Chondrocyte (in vitro differentiated cells): ENCODE measurements at regions not wholly inside any gene's neighbourhood (a gene's known extent, or its start where the extent isn't known, plus 50 kb on each side); places are given as distances from the start of the nearest gene placed in this dataset.
"Not testable (repeated sequence)": the region's sequence is repeated elsewhere in the genome, so short reads cannot be mapped to it uniquely, and the experiment has no call there.

ENCODE experiments used
- DNase-seq: peaks from one replicate; pipeline ENCODE4 v3.0.0; 2021; ENCODE audit warnings: mixed read lengths, low spot score
- H3K27ac Mint-ChIP-seq: one replicate; pipeline ENCODE4 v1.8.0; 2021; ENCODE audit warnings: mild to moderate bottlenecking, moderate library complexity, mixed read lengths; ENCODE audit not compliant: unreplicated experiment
- H3K27me3 Mint-ChIP-seq: 2 replicates; pipeline ENCODE4 v1.8.0; 2021; ENCODE audit warnings: low read depth, mixed read lengths
- H3K36me3 Mint-ChIP-seq: 2 replicates; pipeline ENCODE4 v1.8.0; 2021; ENCODE audit warnings: low read depth, mixed read lengths
- H3K4me1 Mint-ChIP-seq: 2 replicates; pipeline ENCODE4 v1.8.0; 2021; ENCODE audit warnings: low read depth, mild to moderate bottlenecking, mixed read lengths
- H3K4me3 Mint-ChIP-seq: one replicate; pipeline ENCODE4 v1.8.0; 2021; ENCODE audit warnings: mild to moderate bottlenecking, moderate library complexity, mixed read lengths; ENCODE audit not compliant: unreplicated experiment
- H3K9me3 Mint-ChIP-seq: 2 replicates; pipeline ENCODE4 v1.8.0; 2021; ENCODE audit warnings: low read depth, mixed read lengths
- CTCF ChIP-seq: fragments of 200-600 bp; sonication (generic); IDR thresholded peaks from 2 replicates; pipeline ENCODE4 v1.5.0; 2021; ENCODE audit warnings: antibody characterized with exemption, mild to moderate bottlenecking, moderate library complexity

- Mint-ChIP-seq H3K27ac (no peak overlapping the region), H3K4me3 (no peak overlapping the region), H3K9me3 (no peaks in the 10 kb centered on the region), H3K4me1 (peaks cover 2% of the 10 kb centered on the region), H3K27me3 (peaks cover 6% of the 10 kb centered on the region), H3K36me3 (no peaks in the 10 kb centered on the region)
- no peak for TF ChIP-seq CTCF
- DNase-seq, result no peak
Observed at GRCh38 chr22:47879346-47879745, 1116.9 kb downstream of the TBC1D22A start.

DNA sequence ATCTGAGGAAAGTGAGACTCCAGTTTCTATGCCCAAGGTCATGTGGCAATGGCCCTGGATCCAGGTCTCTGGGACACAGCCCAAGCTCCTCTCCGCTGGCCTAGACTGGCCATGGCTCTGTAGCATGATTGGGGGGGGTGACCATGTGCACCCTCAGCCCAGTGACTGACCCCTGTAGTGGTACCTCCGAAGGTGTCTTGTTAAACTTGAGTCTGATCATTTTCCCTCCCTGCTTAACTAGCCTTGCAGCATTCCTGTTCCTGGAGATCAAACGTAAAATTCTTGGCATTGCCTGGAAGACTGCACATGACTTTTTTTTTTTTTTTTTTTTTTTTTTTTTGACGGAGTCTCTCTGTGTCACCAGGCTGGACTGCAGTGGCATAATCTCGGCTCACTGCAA is 1116.0 kb downstream of the TBC1D22A start:
- no peak for DNase-seq
- no peak for TF ChIP-seq CTCF
- H3K27me3 Mint-ChIP-seq, result peaks cover 6% of the 10 kb centered on the region
- H3K9me3 Mint-ChIP-seq, result no peaks in the 10 kb centered on the region
- no peak overlapping the region for H3K27ac Mint-ChIP-seq
- H3K4me1 Mint-ChIP-seq, result peaks cover 2% of the 10 kb centered on the region
- H3K36me3 Mint-ChIP-seq, result no peaks in the 10 kb centered on the region
- no peak overlapping the region for H3K4me3 Mint-ChIP-seq

DNA sequence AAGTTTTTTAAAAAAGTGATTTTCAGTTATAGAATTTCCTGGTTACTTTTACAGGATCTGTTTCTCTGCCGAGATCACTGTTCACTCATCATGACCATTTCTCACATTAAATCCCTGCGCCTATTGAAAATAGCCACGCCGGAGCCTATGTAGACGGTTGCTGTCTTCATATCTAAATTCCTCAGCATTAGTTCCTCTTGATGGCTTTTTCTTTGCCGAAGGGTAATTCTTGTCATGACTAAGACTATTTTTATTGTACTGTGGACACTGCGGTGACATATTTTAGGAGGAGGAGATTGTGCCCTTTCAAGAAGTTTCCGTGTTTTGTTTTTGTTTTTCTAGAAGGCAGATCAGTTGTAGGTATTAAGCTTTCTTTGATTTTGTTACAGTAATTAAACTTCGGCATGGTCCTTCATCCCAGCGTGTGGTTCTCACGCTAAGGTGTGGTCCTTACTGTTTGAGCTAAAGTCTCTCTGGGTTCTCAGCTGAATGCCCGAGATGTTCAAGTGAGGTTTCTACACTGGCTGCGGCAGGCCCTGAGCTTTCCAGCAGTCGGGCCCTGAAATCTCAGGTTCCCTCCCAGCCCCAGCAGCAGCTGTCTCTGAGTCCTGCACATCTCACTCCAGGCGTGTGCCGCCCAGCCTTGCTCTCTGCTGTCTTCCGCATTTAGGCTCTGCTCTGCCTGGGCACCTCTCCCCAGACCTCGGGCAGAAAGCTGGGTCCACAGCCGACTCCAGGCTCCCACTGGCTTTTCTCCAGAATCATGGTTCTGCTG is 1110.5 kb downstream of the TBC1D22A start:
- no peak overlapping the region for H3K4me3 Mint-ChIP-seq
- H3K27me3 Mint-ChIP-seq, result peaks cover 16% of the 10 kb centered on the region
- no peak overlapping the region for H3K27ac Mint-ChIP-seq
- peaks cover 10% of the 10 kb centered on the region for H3K9me3 Mint-ChIP-seq
- no peaks in the 10 kb centered on the region for H3K36me3 Mint-ChIP-seq
- no peak for TF ChIP-seq CTCF
- DNase-seq, result no peak
- no peaks in the 10 kb centered on the region for H3K4me1 Mint-ChIP-seq

- Mint-ChIP-seq H3K27ac (no peak overlapping the region), H3K36me3 (no peaks in the 10 kb centered on the region), H3K9me3 (peaks cover 16% of the 10 kb centered on the region), H3K27me3 (peaks cover 3% of the 10 kb centered on the region), H3K4me3 (no peak overlapping the region), H3K4me1 (no peaks in the 10 kb centered on the region)
- TF ChIP-seq CTCF, result no peak
- no peak for DNase-seq
Observed at GRCh38 chr22:47865626-47866025, 1103.2 kb downstream of the TBC1D22A start.

DNA sequence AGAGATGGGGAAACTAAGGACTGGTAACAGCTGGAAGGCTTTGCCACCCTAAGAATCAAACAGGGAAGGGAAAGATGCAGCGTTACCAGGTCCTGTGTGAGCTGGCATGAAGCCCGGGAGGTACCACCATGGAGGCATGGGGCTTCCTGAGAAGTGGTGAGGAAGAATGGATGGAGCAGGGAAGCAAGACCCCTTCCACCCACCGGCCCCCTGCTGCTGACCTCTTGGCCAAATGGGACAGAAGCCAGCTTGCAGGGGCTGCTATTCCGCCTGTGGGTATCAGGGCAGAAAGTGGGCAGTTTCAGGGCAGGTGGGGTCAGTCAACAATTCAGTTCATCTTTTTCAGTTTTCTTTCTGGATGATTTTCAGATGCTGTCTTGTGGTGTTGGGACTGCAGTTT is 1099.9 kb downstream of the TBC1D22A start:
- DNase-seq, result no peak
- Mint-ChIP-seq H3K9me3 (peaks cover 10% of the 10 kb centered on the region), H3K4me3 (no peak overlapping the region), H3K27me3 (peaks cover 3% of the 10 kb centered on the region), H3K27ac (no peak overlapping the region), H3K36me3 (no peaks in the 10 kb centered on the region), H3K4me1 (no peaks in the 10 kb centered on the region)
- no peak for TF ChIP-seq CTCF

DNA sequence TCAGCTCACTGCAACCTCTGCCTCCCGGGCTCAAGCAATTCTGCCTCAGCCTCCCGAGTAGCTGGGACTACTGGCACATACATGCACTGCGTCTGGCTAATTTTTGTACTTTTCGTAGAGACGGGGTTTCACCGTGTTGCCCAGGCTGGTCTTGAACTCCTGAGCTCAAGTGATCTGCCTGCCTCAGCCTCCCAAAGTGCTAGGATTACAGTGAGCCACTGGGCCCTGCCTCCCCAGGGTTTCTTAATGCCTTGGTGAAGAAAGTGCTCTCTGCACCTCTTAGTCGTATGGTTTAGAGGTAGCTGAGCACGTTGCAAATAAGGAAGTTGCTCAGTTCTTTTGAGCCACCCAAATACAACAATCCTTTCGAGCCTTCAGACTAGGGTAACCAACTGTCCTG is 1098.5 kb downstream of the TBC1D22A start:
- H3K4me1 Mint-ChIP-seq, H3K4me3 Mint-ChIP-seq, H3K27me3 Mint-ChIP-seq, H3K36me3 Mint-ChIP-seq, DNase-seq, H3K27ac Mint-ChIP-seq: not testable (repeated sequence)
- H3K9me3 Mint-ChIP-seq, result peaks cover 10% of the 10 kb centered on the region
